CD4-positive, CD25-positive, alpha-beta regulatory T cell (primary cell): ENCODE measurements at regions not wholly inside any gene's neighbourhood (a gene's known extent, or its start where the extent isn't known, plus 50 kb on each side); places are given as distances from the start of the nearest gene placed in this dataset.

Experiments used
- ATAC-seq, 2 donors: fragments of 150-1000 bp; cut with Tn5 transposase; one replicate each; pipeline ENCODE4 v1.10.0; 2021; ENCODE audit warnings: low read depth in 2 of 2, moderate number of reproducible peaks in 2 of 2, moderate library complexity in 1 of 2
- DNase-seq, 3 donors: peaks; one replicate each; pipeline versions ENCODE4 v3.0.0 to v3.0.0-alpha.2; 2012 to 2022; ENCODE audit warnings: mixed read lengths in 1 of 3
- H3K27ac ChIP-seq: one replicate; pipeline ENCODE4 v1.7.0; 2013; ENCODE audit warnings: mild to moderate bottlenecking, low read length; ENCODE audit not compliant: insufficient read depth, poor library complexity, severe bottlenecking
- H3K27me3 ChIP-seq: one replicate; pipeline ENCODE4 v1.7.0; 2013; ENCODE audit warnings: low read length; ENCODE audit not compliant: control insufficient read depth, insufficient read depth
- H3K36me3 ChIP-seq: one replicate; pipeline ENCODE4 v1.7.0; 2013; ENCODE audit warnings: mild to moderate bottlenecking, low read length, moderate library complexity; ENCODE audit not compliant: control insufficient read depth, insufficient read depth
- H3K4me1 ChIP-seq: 2 replicates; pipeline ENCODE4 v1.7.0; 2013; ENCODE audit warnings: mild to moderate bottlenecking, low read length; ENCODE audit not compliant: insufficient read depth, control insufficient read depth, poor library complexity, severe bottlenecking
- H3K4me3 ChIP-seq: one replicate; pipeline ENCODE4 v1.7.0; 2013; ENCODE audit warnings: low read depth, mild to moderate bottlenecking, low read length, moderate library complexity
- H3K9me3 ChIP-seq, 2 experiments: 1 replicate in 1 of 2; 2 replicates in 1 of 2; pipeline ENCODE4 v1.7.0; 2013; ENCODE audit warnings: low read length in 2 of 2, mild to moderate bottlenecking in 1 of 2, moderate library complexity in 1 of 2; ENCODE audit not compliant: control insufficient read depth in 2 of 2
- H3K27ac Mint-ChIP-seq, 3 donors: one replicate each; pipeline ENCODE4 v1.8.0; 2020 to 2022; ENCODE audit warnings: mild to moderate bottlenecking in 3 of 3, mixed read lengths in 3 of 3, moderate library complexity in 2 of 3
- H3K27me3 Mint-ChIP-seq: one replicate; pipeline ENCODE4 v1.8.0; 2022; ENCODE audit warnings: mild to moderate bottlenecking, mixed read lengths
- H3K36me3 Mint-ChIP-seq: one replicate; pipeline ENCODE4 v1.8.0; 2020; ENCODE audit warnings: mixed read lengths
- H3K4me1 Mint-ChIP-seq, 4 donors: one replicate each; pipeline ENCODE4 v1.8.0; 2020 to 2022; ENCODE audit warnings: mixed read lengths in 4 of 4, mild to moderate bottlenecking in 1 of 4
- H3K4me3 Mint-ChIP-seq, 4 donors: one replicate each; pipeline ENCODE4 v1.8.0; 2020 to 2022; ENCODE audit warnings: mild to moderate bottlenecking in 4 of 4, mixed read lengths in 4 of 4, moderate library complexity in 3 of 4
- H3K9me3 Mint-ChIP-seq, 7 donors: one replicate each; pipeline ENCODE4 v1.8.0; 2020 to 2022; ENCODE audit warnings: mixed read lengths in 7 of 7, mild to moderate bottlenecking in 3 of 7, moderate library complexity in 2 of 7

GRCh38 chr4:63869370-63869769 lies 539.9 kb downstream of the TECRL start:
- H3K4me3 ChIP-seq = no peak overlapping the region
- Mint-ChIP-seq H3K4me3 (no peak overlapping the region), H3K4me1 (no peaks in the 10 kb centered on the region), H3K27me3 (no peaks in the 10 kb centered on the region), H3K36me3 (no peaks in the 10 kb centered on the region), H3K27ac (no peak overlapping the region), H3K9me3 (peaks cover 0 to 27% (median 2%) of the 10 kb centered on the region in 7 donors)
- H3K4me1 ChIP-seq = no peaks in the 10 kb centered on the region
- H3K27ac ChIP-seq = no peak overlapping the region
- DNase-seq (no peak), ATAC-seq (no peak)
- no peaks in the 10 kb centered on the region for H3K36me3 ChIP-seq
- H3K9me3 ChIP-seq = peaks cover 0 to 5% of the 10 kb centered on the region in 2 experiments
- H3K27me3 ChIP-seq = no peaks in the 10 kb centered on the region

- H3K27ac Mint-ChIP-seq = no peak overlapping the region
- peaks cover 0 to 5% (median 3%) of the 10 kb centered on the region in 7 donors for H3K9me3 Mint-ChIP-seq
- DNase-seq = no peak
- no peak overlapping the region for H3K4me3 Mint-ChIP-seq
- Histone ChIP-seq H3K27ac (no peak overlapping the region), H3K36me3 (no peaks in the 10 kb centered on the region), H3K4me1 (no peaks in the 10 kb centered on the region), H3K4me3 (no peak overlapping the region), H3K27me3 (no peaks in the 10 kb centered on the region), H3K9me3 (peaks cover 0 to 5% of the 10 kb centered on the region in 2 experiments)
- H3K4me1 Mint-ChIP-seq = no peaks in the 10 kb centered on the region
- no peaks in the 10 kb centered on the region for H3K27me3 Mint-ChIP-seq
- no peaks in the 10 kb centered on the region for H3K36me3 Mint-ChIP-seq
- no peak for ATAC-seq
These were observed 557.8 kb downstream of the TECRL start for GRCh38 chr4:63851496-63851895.

- Histone ChIP-seq H3K9me3 (peaks cover 1 to 4% of the 10 kb centered on the region in 2 experiments), H3K27ac (no peak overlapping the region), H3K27me3 (no peaks in the 10 kb centered on the region), H3K4me3 (no peak overlapping the region), H3K36me3 (no peaks in the 10 kb centered on the region), H3K4me1 (no peaks in the 10 kb centered on the region)
- H3K4me3 Mint-ChIP-seq = no peak overlapping the region
- no peaks in the 10 kb centered on the region for H3K27me3 Mint-ChIP-seq
- H3K9me3 Mint-ChIP-seq = peaks cover 0 to 7% (median 2%) of the 10 kb centered on the region in 7 donors
- no peak for ATAC-seq
- no peak overlapping the region for H3K27ac Mint-ChIP-seq
- H3K4me1 Mint-ChIP-seq = no peaks in the 10 kb centered on the region
- DNase-seq = no peak
- H3K36me3 Mint-ChIP-seq = no peaks in the 10 kb centered on the region
These were observed 568.0 kb downstream of the TECRL start for GRCh38 chr4:63841266-63841665.

GRCh38 chr4:63831590-63832155 lies 577.6 kb downstream of the TECRL start:
- Histone ChIP-seq H3K4me1 (no peaks in the 10 kb centered on the region), H3K27me3 (no peaks in the 10 kb centered on the region), H3K27ac (no peak overlapping the region), H3K36me3 (no peaks in the 10 kb centered on the region), H3K9me3 (peaks cover 0 to 4% of the 10 kb centered on the region in 2 experiments), H3K4me3 (no peak overlapping the region)
- H3K36me3 Mint-ChIP-seq = no peaks in the 10 kb centered on the region
- H3K27me3 Mint-ChIP-seq = no peaks in the 10 kb centered on the region
- H3K4me3 Mint-ChIP-seq = no peak overlapping the region
- ATAC-seq = no peak
- DNase-seq = no peak
- H3K9me3 Mint-ChIP-seq = peaks cover 0 to 15% (median 4%) of the 10 kb centered on the region in 7 donors
- H3K4me1 Mint-ChIP-seq = no peaks in the 10 kb centered on the region
- no peak overlapping the region for H3K27ac Mint-ChIP-seq

- Histone ChIP-seq H3K4me3 (no peak overlapping the region), H3K27ac (no peak overlapping the region), H3K27me3 (no peaks in the 10 kb centered on the region), H3K4me1 (no peaks in the 10 kb centered on the region), H3K36me3 (no peaks in the 10 kb centered on the region), H3K9me3 (peaks cover 0 to 17% of the 10 kb centered on the region in 2 experiments)
- peaks cover 0 to 26% (median 6%) of the 10 kb centered on the region in 7 donors for H3K9me3 Mint-ChIP-seq
- H3K27ac Mint-ChIP-seq = no peak overlapping the region
- no peaks in the 10 kb centered on the region for H3K36me3 Mint-ChIP-seq
- DNase-seq (no peak), ATAC-seq (no peak)
- H3K4me3 Mint-ChIP-seq = no peak overlapping the region
- no peaks in the 10 kb centered on the region for H3K4me1 Mint-ChIP-seq
- H3K27me3 Mint-ChIP-seq = no peaks in the 10 kb centered on the region
These were observed 591.9 kb downstream of the TECRL start for GRCh38 chr4:63817196-63817865.

DNA sequence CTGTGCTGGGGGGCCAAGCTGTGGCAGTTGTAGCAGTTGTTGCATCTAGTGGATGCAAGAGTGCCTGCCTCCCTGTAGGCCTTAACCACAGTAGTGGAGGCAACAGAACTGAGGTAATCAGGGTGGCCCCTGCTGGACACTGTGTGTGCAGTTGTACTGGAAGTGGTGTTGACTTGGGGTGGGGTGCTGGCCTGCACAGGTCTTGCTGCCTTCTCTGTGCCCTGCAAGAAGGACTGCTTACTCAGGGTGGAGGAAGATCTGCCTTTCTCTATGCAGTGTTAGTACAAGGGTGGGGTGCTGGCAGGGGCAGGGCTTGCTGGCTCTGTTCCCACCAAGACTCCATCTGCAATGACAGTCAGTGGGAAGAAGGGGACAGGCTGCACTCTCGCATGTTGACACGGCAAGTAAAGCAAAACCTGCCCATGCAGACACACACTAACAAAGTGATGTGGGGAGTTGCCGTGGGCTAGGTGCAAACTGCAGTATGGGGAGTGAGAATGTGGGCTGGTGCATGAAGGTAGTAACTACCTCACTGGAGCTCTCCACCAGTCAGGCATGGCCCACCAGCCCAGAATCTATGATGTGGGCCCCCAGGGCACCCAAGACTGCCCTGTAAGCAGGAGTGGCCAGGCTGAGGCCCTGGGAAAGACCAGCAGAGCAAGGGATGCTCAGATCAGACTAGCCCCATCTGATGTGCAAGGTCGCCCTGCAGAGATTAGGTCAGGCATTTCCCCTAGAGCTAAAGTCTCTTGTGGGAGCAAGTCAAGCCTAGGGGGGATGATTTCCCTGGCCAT lies 594.9 kb downstream of the TECRL start:
- H3K9me3 Mint-ChIP-seq = peaks cover 2 to 39% (median 14%) of the 10 kb centered on the region in 7 donors
- H3K9me3 ChIP-seq = peaks cover 0 to 17% of the 10 kb centered on the region in 2 experiments
- no peak overlapping the region for H3K27ac ChIP-seq
- no peaks in the 10 kb centered on the region for H3K36me3 Mint-ChIP-seq
- H3K4me1 Mint-ChIP-seq = no peaks in the 10 kb centered on the region
- H3K27ac Mint-ChIP-seq = no peak overlapping the region
- H3K36me3 ChIP-seq = no peaks in the 10 kb centered on the region
- ATAC-seq = no peak
- no peaks in the 10 kb centered on the region for H3K27me3 Mint-ChIP-seq
- no peaks in the 10 kb centered on the region for H3K4me1 ChIP-seq
- H3K4me3 ChIP-seq = no peak overlapping the region
- no peaks in the 10 kb centered on the region for H3K27me3 ChIP-seq
- DNase-seq = no peak
- H3K4me3 Mint-ChIP-seq = no peak overlapping the region

DNA sequence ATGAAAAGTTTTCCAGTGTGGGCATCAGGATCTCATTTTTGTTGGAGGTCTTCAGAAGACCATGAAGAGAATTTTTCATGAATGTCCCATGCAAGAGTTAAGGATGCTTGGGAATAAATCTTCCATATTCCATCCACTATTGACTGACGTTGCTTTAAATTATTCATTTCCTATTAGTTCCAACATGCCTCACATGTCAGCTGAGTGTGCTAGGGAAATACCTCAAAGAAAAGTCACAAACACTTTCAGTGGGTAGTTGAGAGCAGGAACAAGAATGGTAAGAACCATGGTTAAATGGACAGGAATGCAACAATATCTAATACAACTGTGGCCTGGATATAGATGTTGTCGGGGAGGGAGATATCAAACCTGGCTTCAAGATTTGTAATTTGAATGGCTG lies 610.1 kb downstream of the TECRL start:
- Mint-ChIP-seq H3K27ac (no peak overlapping the region), H3K4me3 (no peak overlapping the region)

More for the DNA sequence above, 610.1 kb downstream of the TECRL start:
- Histone ChIP-seq H3K27ac (no peak overlapping the region), H3K27me3 (no peaks in the 10 kb centered on the region), H3K4me3 (no peak overlapping the region), H3K9me3 (peaks cover 0 to 6% of the 10 kb centered on the region in 2 experiments), H3K4me1 (no peaks in the 10 kb centered on the region), H3K36me3 (no peaks in the 10 kb centered on the region)
- Mint-ChIP-seq H3K4me1 (no peaks in the 10 kb centered on the region), H3K9me3 (peaks cover 2 to 16% (median 6%) of the 10 kb centered on the region in 7 donors), H3K36me3 (no peaks in the 10 kb centered on the region), H3K27me3 (no peaks in the 10 kb centered on the region)
- no peak for DNase-seq
- ATAC-seq = no peak
